HepG2 (cell line): ENCODE measurements at regions not wholly inside any gene's neighbourhood (a gene's known extent, or its start where the extent isn't known, plus 50 kb on each side); places are given as distances from the start of the nearest gene placed in this dataset.

Experiments used
- ATAC-seq: fragments of 200-7000 bp; cut with Tn5 transposase; 3 replicates; pipeline ENCODE4 v1.9.1; 2020; ENCODE audit warnings: mild to moderate bottlenecking, moderate library complexity
- BruUV-seq: library from RNA; stranded (reverse); fragments of 400-500 nt; replicated peaks from 2 replicates; lab custom pipeline; 2021; lab: Mats Ljungman, UMichigan
- CTCF ChIA-PET: fragments of 300-600 bp; formaldehyde crosslinking; extraction: SDS; loops from one replicate; lab custom pipeline; 2021; ENCODE audit warnings: low total read pairs, inconsistent platforms, low intra/inter-chr PET ratio; lab: Yijun Ruan, JAX
- POLR2A ChIA-PET: fragments of 350-600 bp; sonication (Branson Sonifier 250); formaldehyde crosslinking; loops from one replicate; lab custom pipeline; 2020; ENCODE audit warnings: antibody characterized with exemption, inconsistent platforms; lab: Yijun Ruan, JAX
- DNase-seq: peaks from one replicate; pipeline ENCODE4 v3.0.0-alpha.2; 2015; ENCODE audit warnings: low spot score
- FAIRE-seq: peaks from 3 replicates; lab custom pipeline; 2011; peaks lifted over from hg19 to GRCh38; lab: Jason Lieb, UNC
- H2AFZ ChIP-seq: one replicate; pipeline ENCODE4 v1.6.1; 2011; ENCODE audit warnings: low read length, inconsistent platforms
- H3K27ac ChIP-seq: fragments of 300-600 bp; 3 replicates; pipeline ENCODE4 v1.8.0; 2011; ENCODE audit warnings: mixed run types, mild to moderate bottlenecking, mixed read lengths, low read length, inconsistent platforms; ENCODE audit not compliant: insufficient read depth; ENCODE audit errors: extremely low read length
- H3K27me3 ChIP-seq, 2 experiments: fragments of 200-600 bp in 1 of 2; 2 replicates in 1 of 2; 3 replicates in 1 of 2; pipeline versions ENCODE4 v1.6.0 to v1.8.0; 2011; ENCODE audit warnings: low read length in 2 of 2, mild to moderate bottlenecking in 2 of 2, moderate library complexity in 2 of 2, inconsistent platforms in 1 of 2; ENCODE audit not compliant: insufficient read depth in 2 of 2, control insufficient read depth in 1 of 2
- H3K36me3 ChIP-seq, 2 experiments: fragments of 200-600 bp in 1 of 2; replicated peaks in 1 of 2; 2 replicates in 1 of 2; 3 replicates in 1 of 2; pipeline versions ENCODE4 v1.5.1 to v1.8.0; 2011; ENCODE audit warnings: low read length in 2 of 2, inconsistent platforms in 1 of 2; ENCODE audit not compliant: insufficient read depth in 2 of 2, control insufficient read depth in 1 of 2
- H3K4me1 ChIP-seq: 2 replicates; pipeline ENCODE4 v1.5.1; 2012; ENCODE audit warnings: low read length, inconsistent platforms; ENCODE audit not compliant: insufficient read depth
- H3K4me2 ChIP-seq: 2 replicates; pipeline ENCODE4 v1.6.0; 2011; ENCODE audit warnings: low read depth, low read length, inconsistent platforms
- H3K4me3 ChIP-seq, 3 experiments: fragments of 200-600 bp in 1 of 3; sonication (generic), shearing (Covaris generic) in 1 of 3; replicated peaks in 1 of 3; 2 replicates each; pipeline ENCODE4 v1.5.1; 2011 to 2016; ENCODE audit warnings: low read length in 3 of 3, inconsistent platforms in 2 of 3, low read depth in 2 of 3, mild to moderate bottlenecking in 2 of 3, control low read depth in 1 of 3, mixed read lengths in 1 of 3; ENCODE audit not compliant: insufficient read depth in 1 of 3
- H3K79me2 ChIP-seq: one replicate; pipeline ENCODE4 v1.6.1; 2011; ENCODE audit warnings: low read length, inconsistent platforms; ENCODE audit not compliant: insufficient read depth
- H3K9ac ChIP-seq: 2 replicates; pipeline ENCODE4 v1.6.0; 2011; ENCODE audit warnings: mild to moderate bottlenecking, low read depth, low read length, inconsistent platforms; ENCODE audit not compliant: insufficient read depth
- H3K9me3 ChIP-seq: 2 replicates; pipeline ENCODE4 v1.5.1; 2012; ENCODE audit warnings: mild to moderate bottlenecking, low read length
- H4K20me1 ChIP-seq: 2 replicates; pipeline ENCODE4 v1.6.0; 2011; ENCODE audit warnings: inconsistent platforms, mild to moderate bottlenecking, low read length, moderate library complexity; ENCODE audit not compliant: insufficient read depth
- ARNT2 ChIP-seq: sonication (generic); formaldehyde crosslinking; IDR thresholded peaks from 2 replicates; pipeline ENCODE4 v1.8.0; 2022; ENCODE audit warnings: mild to moderate bottlenecking, low read depth, missing genetic modification reagents, moderate library complexity
- E2F1 ChIP-seq: sonication (generic); formaldehyde crosslinking; IDR thresholded peaks from 2 replicates; pipeline ENCODE4 v1.5.0; 2020; ENCODE audit warnings: missing genetic modification reagents
- GATAD2A ChIP-seq: IDR thresholded peaks from 2 replicates; pipeline ENCODE4 v1.6.1; 2016
- MTA3 ChIP-seq: sonication (generic); formaldehyde crosslinking; IDR thresholded peaks from 2 replicates; pipeline ENCODE4 v1.4.0; 2020; ENCODE audit warnings: missing genetic modification reagents
- NCOR1 ChIP-seq: fragments of 200-600 bp; sonication (generic); IDR thresholded peaks from 2 replicates; pipeline ENCODE4 v1.7.0; 2017; ENCODE audit warnings: antibody characterized with exemption, low read length, borderline replicate concordance
- NFE2L1 ChIP-seq: sonication (generic); formaldehyde crosslinking; IDR thresholded peaks from 2 replicates; pipeline ENCODE4 v1.4.0; 2020; ENCODE audit warnings: missing genetic modification reagents, mild to moderate bottlenecking, borderline replicate concordance
- PPARG ChIP-seq: conservative IDR thresholded peaks from 2 replicates; pipeline ENCODE4 v1.6.1; 2016; ENCODE audit warnings: missing biosample characterization, missing genetic modification reagents
- SMAD1 ChIP-seq: sonication (generic); formaldehyde crosslinking; IDR thresholded peaks from 2 replicates; pipeline ENCODE4 v1.4.0; 2020; ENCODE audit warnings: missing genetic modification reagents, low read depth, mild to moderate bottlenecking, borderline replicate concordance
- ZNF292 ChIP-seq: sonication (generic); formaldehyde crosslinking; IDR thresholded peaks from 2 replicates; pipeline ENCODE4 v1.8.1; 2022; ENCODE audit warnings: mild to moderate bottlenecking, low read depth, missing genetic modification reagents, borderline replicate concordance
- ZNF510 ChIP-seq: sonication (generic); formaldehyde crosslinking; IDR thresholded peaks from 2 replicates; pipeline ENCODE4 v1.4.0; 2020; ENCODE audit warnings: low read depth, mild to moderate bottlenecking, missing genetic modification reagents
- ZNF644 ChIP-seq: IDR thresholded peaks from 2 replicates; pipeline ENCODE4 v1.6.1; 2016; ENCODE audit warnings: low read depth
- ZSCAN22 ChIP-seq: sonication (generic); formaldehyde crosslinking; IDR thresholded peaks from 2 replicates; pipeline ENCODE4 v1.4.0; 2020; ENCODE audit warnings: mild to moderate bottlenecking, missing genetic modification reagents
- WGBS: methylation state at CpG from one replicate; pipeline ENCODE4 v1.1.6; 2017; ENCODE audit warnings: low lambda C conversion rate; 5-methylcytosine and 5-hydroxymethylcytosine counted together
- in situ Hi-C: cut with HindIII; loops from 2 replicates; pipeline ENCODE4 v1.10.0; 2017; ENCODE audit warnings: low pct_unique_long_range_greater_than_20kb; ENCODE audit not compliant: extremely low pct_ligation_motif_present
- intact Hi-C: fragments of 100-400 bp; cut with micrococcal nuclease; formaldehyde crosslinking; loops from one replicate; pipeline ENCODE4 v1.10.0; 2022; ENCODE audit not compliant: unreplicated experiment
- TF ChIP-seq, protein P1 (sequence below): sonication (generic); formaldehyde crosslinking; IDR thresholded peaks from 2 replicates; pipeline ENCODE4 v1.4.0; 2020; ENCODE audit warnings: missing genetic modification reagents

DNA sequence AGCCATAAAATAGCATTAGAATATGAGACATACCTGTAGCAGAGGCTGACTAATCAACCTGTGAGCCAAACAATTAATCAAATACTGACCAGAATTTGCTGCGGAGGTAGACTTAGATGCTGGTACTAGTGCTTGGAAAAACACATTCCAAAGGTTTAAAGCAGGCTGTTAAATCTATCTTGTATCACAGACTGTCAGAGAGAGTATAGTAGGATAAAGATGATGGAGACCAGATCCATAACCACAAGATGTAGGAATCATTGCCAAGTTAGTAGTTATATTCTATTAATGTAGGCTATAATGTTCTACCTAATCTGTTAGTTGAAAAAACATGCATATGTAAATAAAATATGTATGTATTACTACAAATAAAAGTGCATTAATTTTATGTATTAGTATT lies 726.2 kb downstream of the SLC6A15 start:
- H3K27ac ChIP-seq: no peak overlapping the region
- ChIA-PET POLR2A (no interaction called here), CTCF (no interaction called here)
- H3K4me3 ChIP-seq: no peak overlapping the region
- H4K20me1 ChIP-seq: no peaks in the 10 kb centered on the region
- H3K36me3 ChIP-seq: no peaks in the 10 kb centered on the region
- H2AFZ ChIP-seq: no peak overlapping the region
- intact Hi-C loops (no loop called here), in situ Hi-C loops (no loop called here)
- DNase-seq (no peak), ATAC-seq (no peak), FAIRE-seq (no peak)
- no peaks in the 10 kb centered on the region for H3K27me3 ChIP-seq
- H3K4me1 ChIP-seq: no peaks in the 10 kb centered on the region
- no peaks in the 10 kb centered on the region for H3K79me2 ChIP-seq
- no peak overlapping the region for H3K9ac ChIP-seq
- no TSS peak for BruUV-seq
- TF ChIP-seq SMAD1: no peak
- TF ChIP-seq MTA3 (CRISPR knock-in tag): no peak
- no peak for TF ChIP-seq E2F1 (CRISPR knock-in tag)
- no peak for TF ChIP-seq ZSCAN22 (CRISPR knock-in tag)
- H3K9me3 ChIP-seq: no peaks in the 10 kb centered on the region
- 0% methylated on average over 1 of the region's 1 CpG for WGBS
- no peak overlapping the region for H3K4me2 ChIP-seq

- FAIRE-seq: no peak
- CTCF ChIA-PET: no interaction called here
These were observed 729.0 kb downstream of the SLC6A15 start for GRCh38 chr12:84183576-84183975.

More at GRCh38 chr12:84183576-84183975, 729.0 kb downstream of the SLC6A15 start:
- no peak overlapping the region for H3K9ac ChIP-seq
- TF ChIP-seq ZNF644 (CRISPR knock-in tag) (no peak), ZNF292 (CRISPR knock-in tag) (no peak), SMAD1 (no peak), ZNF510 (CRISPR knock-in tag) (no peak), PPARG (CRISPR knock-in tag) (no peak), NCOR1 (no peak), ARNT2 (CRISPR knock-in tag) (no peak), NFE2L1 (CRISPR knock-in tag) (no peak), GATAD2A (CRISPR knock-in tag) (no peak)
- TF ChIP-seq, protein P1, sequence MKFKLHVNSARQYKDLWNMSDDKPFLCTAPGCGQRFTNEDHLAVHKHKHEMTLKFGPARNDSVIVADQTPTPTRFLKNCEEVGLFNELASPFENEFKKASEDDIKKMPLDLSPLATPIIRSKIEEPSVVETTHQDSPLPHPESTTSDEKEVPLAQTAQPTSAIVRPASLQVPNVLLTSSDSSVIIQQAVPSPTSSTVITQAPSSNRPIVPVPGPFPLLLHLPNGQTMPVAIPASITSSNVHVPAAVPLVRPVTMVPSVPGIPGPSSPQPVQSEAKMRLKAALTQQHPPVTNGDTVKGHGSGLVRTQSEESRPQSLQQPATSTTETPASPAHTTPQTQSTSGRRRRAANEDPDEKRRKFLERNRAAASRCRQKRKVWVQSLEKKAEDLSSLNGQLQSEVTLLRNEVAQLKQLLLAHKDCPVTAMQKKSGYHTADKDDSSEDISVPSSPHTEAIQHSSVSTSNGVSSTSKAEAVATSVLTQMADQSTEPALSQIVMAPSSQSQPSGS: no peak
- TF ChIP-seq, all 625 proteins: peak for 0
- no peaks in the 10 kb centered on the region for H4K20me1 ChIP-seq
- intact Hi-C loops: no loop called here
- no peaks in the 10 kb centered on the region for H3K36me3 ChIP-seq
- H3K4me1 ChIP-seq: no peaks in the 10 kb centered on the region
- H3K79me2 ChIP-seq: no peaks in the 10 kb centered on the region
- ATAC-seq (no peak), DNase-seq (no peak)
- in situ Hi-C loops: no loop called here
- POLR2A ChIA-PET: no interaction called here
- no peak overlapping the region for H3K4me2 ChIP-seq
- no peak overlapping the region for H3K4me3 ChIP-seq
- H3K9me3 ChIP-seq: no peaks in the 10 kb centered on the region
- BruUV-seq: no TSS peak
- H2AFZ ChIP-seq: no peak overlapping the region
- 15% methylated on average over 2 of the region's 2 CpGs for WGBS
- H3K27me3 ChIP-seq: no peaks in the 10 kb centered on the region
- no peak overlapping the region for H3K27ac ChIP-seq
